ENCODE measurements at regions not wholly inside any gene's neighbourhood (a gene's known extent, or its start where the extent isn't known, plus 50 kb on each side); places are given as distances from the start of the nearest gene placed in this dataset.

DNA sequence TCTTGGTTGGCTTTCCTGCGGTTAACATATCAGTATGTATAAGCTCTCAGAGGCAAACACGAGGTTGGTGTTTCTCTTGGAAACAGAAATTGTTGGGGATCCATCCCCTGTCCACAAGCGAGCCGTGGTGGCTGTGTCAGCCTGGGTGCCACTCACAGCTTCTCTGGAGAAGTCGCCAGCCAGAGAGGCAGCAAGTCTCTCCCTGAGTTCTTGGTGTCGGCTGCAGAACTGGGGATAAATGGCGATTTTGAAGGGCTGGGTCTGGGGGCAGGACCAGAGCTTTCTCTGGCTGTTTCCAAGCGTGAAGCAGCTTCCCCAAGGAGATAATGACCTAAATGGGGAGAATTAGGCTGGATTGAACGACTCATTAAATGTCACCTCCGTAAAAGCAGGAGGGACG, 335.3 kb downstream of the GLRX3 start:
- TF ChIP-seq, protein P1, sequence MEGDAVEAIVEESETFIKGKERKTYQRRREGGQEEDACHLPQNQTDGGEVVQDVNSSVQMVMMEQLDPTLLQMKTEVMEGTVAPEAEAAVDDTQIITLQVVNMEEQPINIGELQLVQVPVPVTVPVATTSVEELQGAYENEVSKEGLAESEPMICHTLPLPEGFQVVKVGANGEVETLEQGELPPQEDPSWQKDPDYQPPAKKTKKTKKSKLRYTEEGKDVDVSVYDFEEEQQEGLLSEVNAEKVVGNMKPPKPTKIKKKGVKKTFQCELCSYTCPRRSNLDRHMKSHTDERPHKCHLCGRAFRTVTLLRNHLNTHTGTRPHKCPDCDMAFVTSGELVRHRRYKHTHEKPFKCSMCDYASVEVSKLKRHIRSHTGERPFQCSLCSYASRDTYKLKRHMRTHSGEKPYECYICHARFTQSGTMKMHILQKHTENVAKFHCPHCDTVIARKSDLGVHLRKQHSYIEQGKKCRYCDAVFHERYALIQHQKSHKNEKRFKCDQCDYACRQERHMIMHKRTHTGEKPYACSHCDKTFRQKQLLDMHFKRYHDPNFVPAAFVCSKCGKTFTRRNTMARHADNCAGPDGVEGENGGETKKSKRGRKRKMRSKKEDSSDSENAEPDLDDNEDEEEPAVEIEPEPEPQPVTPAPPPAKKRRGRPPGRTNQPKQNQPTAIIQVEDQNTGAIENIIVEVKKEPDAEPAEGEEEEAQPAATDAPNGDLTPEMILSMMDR (IDR thresholded peaks at IDR 0.05), result no peak
- TF ChIP-seq POLR2A (IDR thresholded peaks at IDR 0.05), result no peak
